ENCODE measurements at regions not wholly inside any gene's neighbourhood (a gene's known extent, or its start where the extent isn't known, plus 50 kb on each side); places are given as distances from the start of the nearest gene placed in this dataset.

GRCh38 chr15:79230766-79231165 lies 51.8 kb upstream of the ANKRD34C start:
- no peak for DNase-seq

GRCh38 chr15:79222808-79223207 lies 59.7 kb upstream of the ANKRD34C start:
- DNase-seq, result no peak

- DNase-seq, result no peak
These were observed 60.8 kb upstream of the ANKRD34C start for GRCh38 chr15:79221696-79222095.

GRCh38 chr15:79219393-79220056 lies 63.0 kb upstream of the ANKRD34C start:
- no peak for DNase-seq

- DNase-seq, result no peak
These were observed 63.8 kb upstream of the ANKRD34C start for GRCh38 chr15:79218588-79219200.

- DNase-seq, result no peak
These were observed 68.9 kb upstream of the ANKRD34C start for GRCh38 chr15:79213650-79214049.

GRCh38 chr15:79212589-79213157 lies 69.8 kb upstream of the ANKRD34C start:
- DNase-seq, result no peak

- DNase-seq, result no peak
These were observed 71.0 kb upstream of the ANKRD34C start for GRCh38 chr15:79211481-79211880.

GRCh38 chr15:79209690-79210089 lies 72.8 kb upstream of the ANKRD34C start:
- DNase-seq, result no peak

GRCh38 chr15:79209116-79209515 lies 73.4 kb upstream of the ANKRD34C start:
- no peak for DNase-seq

- no peak for DNase-seq
These were observed 74.3 kb upstream of the ANKRD34C start for GRCh38 chr15:79208179-79208578.

- DNase-seq, result no peak
These were observed 75.6 kb upstream of the ANKRD34C start for GRCh38 chr15:79206940-79207339.

- DNase-seq, result no peak
These were observed 77.4 kb upstream of the ANKRD34C start for GRCh38 chr15:79204886-79205675.

GRCh38 chr15:79198461-79198860 lies 84.1 kb upstream of the ANKRD34C start:
- no peak for DNase-seq

- no peak for DNase-seq
These were observed 85.2 kb upstream of the ANKRD34C start for GRCh38 chr15:79197285-79197684.

GRCh38 chr15:79195802-79196201 lies 86.7 kb upstream of the ANKRD34C start:
- DNase-seq, result no peak

- no peak for DNase-seq
These were observed 87.3 kb upstream of the ANKRD34C start for GRCh38 chr15:79195239-79195638.

GRCh38 chr15:79194386-79194785 lies 88.1 kb upstream of the ANKRD34C start:
- no peak for DNase-seq

GRCh38 chr15:79193549-79193948 lies 89.0 kb upstream of the ANKRD34C start:
- DNase-seq, result no peak

- DNase-seq, result no peak
These were observed 89.4 kb upstream of the ANKRD34C start for GRCh38 chr15:79193103-79193502.

- DNase-seq, result no peak
These were observed 90.0 kb upstream of the ANKRD34C start for GRCh38 chr15:79192462-79193036.

GRCh38 chr15:79190093-79190492 lies 92.4 kb upstream of the ANKRD34C start:
- DNase-seq, result no peak

GRCh38 chr15:79186616-79187015 lies 95.9 kb upstream of the ANKRD34C start:
- DNase-seq, result no peak
